ENCODE measurements at regions not wholly inside any gene's neighbourhood (a gene's known extent, or its start where the extent isn't known, plus 50 kb on each side); places are given as distances from the start of the nearest gene placed in this dataset.
"Not testable (repeated sequence)": the region's sequence is repeated elsewhere in the genome, so short reads cannot be mapped to it uniquely, and the experiment has no call there.

- no peak for DNase-seq (ENCODE audit: low read depth in 3 of 3, low spot score in 2 of 3)
Observed at GRCh38 chr12:75944097-75944904, 87.3 kb downstream of the PHLDA1 start.

GRCh38 chr12:75943730-75944096 lies 87.9 kb downstream of the PHLDA1 start:
- no peak for DNase-seq (ENCODE audit: low read depth in 3 of 3, low spot score in 2 of 3)

- not testable (repeated sequence) for DNase-seq (ENCODE audit: low read depth in 3 of 3, low spot score in 2 of 3)
Observed at GRCh38 chr12:75941661-75942060, 89.9 kb downstream of the PHLDA1 start.

GRCh38 chr12:75939016-75939642 lies 92.4 kb downstream of the PHLDA1 start:
- DNase-seq (ENCODE audit: low read depth in 3 of 3, low spot score in 2 of 3) = no peak

- DNase-seq (ENCODE audit: low read depth in 3 of 3, low spot score in 2 of 3) = no peak
Observed at GRCh38 chr12:75938189-75938588, 93.4 kb downstream of the PHLDA1 start.

GRCh38 chr12:75937486-75937885 lies 94.1 kb downstream of the PHLDA1 start:
- DNase-seq (ENCODE audit: low read depth in 3 of 3, low spot score in 2 of 3) = no peak

- DNase-seq (ENCODE audit: low read depth in 3 of 3, low spot score in 2 of 3) = no peak
Observed at GRCh38 chr12:75936515-75937440, 94.8 kb downstream of the PHLDA1 start.

- DNase-seq (ENCODE audit: low read depth in 3 of 3, low spot score in 2 of 3) = no peak
Observed at GRCh38 chr12:75935539-75936242, 95.9 kb downstream of the PHLDA1 start.

GRCh38 chr12:75933101-75933500 lies 98.5 kb downstream of the PHLDA1 start:
- no peak for DNase-seq (ENCODE audit: low read depth in 3 of 3, low spot score in 2 of 3)

- no peak for DNase-seq (ENCODE audit: low read depth in 3 of 3, low spot score in 2 of 3)
Observed at GRCh38 chr12:75932241-75932640, 99.3 kb downstream of the PHLDA1 start.

GRCh38 chr12:75923964-75924666 lies 107.5 kb downstream of the PHLDA1 start:
- DNase-seq (ENCODE audit: low read depth in 3 of 3, low spot score in 2 of 3) = no peak

GRCh38 chr12:75922944-75923642 lies 108.5 kb downstream of the PHLDA1 start:
- DNase-seq (ENCODE audit: low read depth in 3 of 3, low spot score in 2 of 3) = no peak

GRCh38 chr12:75921622-75922289 lies 109.8 kb downstream of the PHLDA1 start:
- no peak for DNase-seq (ENCODE audit: low read depth in 3 of 3, low spot score in 2 of 3)

- DNase-seq (ENCODE audit: low read depth in 3 of 3, low spot score in 2 of 3) = no peak
Observed at GRCh38 chr12:75917715-75918114, 113.9 kb downstream of the PHLDA1 start.

- no peak for DNase-seq (ENCODE audit: low read depth in 3 of 3, low spot score in 2 of 3)
Observed at GRCh38 chr12:75917083-75917482, 114.5 kb downstream of the PHLDA1 start.

GRCh38 chr12:75913502-75914351 lies 117.8 kb downstream of the PHLDA1 start:
- no peak for DNase-seq (ENCODE audit: low read depth in 3 of 3, low spot score in 2 of 3)

- no peak for DNase-seq (ENCODE audit: low read depth in 3 of 3, low spot score in 2 of 3)
Observed at GRCh38 chr12:75909714-75910656, 121.6 kb downstream of the PHLDA1 start.

All from right renal cortex interstitium (tissue), 3 donors.